HepG2 (cell line): ENCODE measurements at regions not wholly inside any gene's neighbourhood (a gene's known extent, or its start where the extent isn't known, plus 50 kb on each side); places are given as distances from the start of the nearest gene placed in this dataset.

ENCODE experiments used
- CBX5 ChIP-seq: sonication (generic); formaldehyde crosslinking; IDR thresholded peaks from 2 replicates; pipeline ENCODE4 v1.4.0; 2020; ENCODE audit warnings: missing genetic modification reagents, borderline replicate concordance
- FOXO4 ChIP-seq: sonication (generic); formaldehyde crosslinking; conservative IDR thresholded peaks from 2 replicates; pipeline ENCODE4 v1.8.1; 2023; ENCODE audit warnings: missing genetic modification reagents
- HES4 ChIP-seq: sonication (generic); formaldehyde crosslinking; IDR thresholded peaks from 2 replicates; pipeline ENCODE4 v1.9.0; 2021; ENCODE audit warnings: mild to moderate bottlenecking, missing genetic modification reagents, borderline replicate concordance
- HIC2 ChIP-seq: sonication (generic); formaldehyde crosslinking; IDR thresholded peaks from 2 replicates; pipeline ENCODE4 v1.9.0; 2022; ENCODE audit warnings: low read depth, missing genetic modification reagents
- KDM2A ChIP-seq: sonication (generic); formaldehyde crosslinking; IDR thresholded peaks from 2 replicates; pipeline ENCODE4 v1.4.0; 2020; ENCODE audit warnings: low read depth, missing genetic modification reagents, borderline replicate concordance
- NCOA1 ChIP-seq: sonication (generic); formaldehyde crosslinking; IDR thresholded peaks from 2 replicates; pipeline ENCODE4 v1.9.0; 2021; ENCODE audit warnings: missing genetic modification reagents
- NR2F1 ChIP-seq, 2 experiments: fragments of 450-650 bp in 1 of 2; formaldehyde crosslinking in 1 of 2; IDR thresholded peaks; 2 replicates each; pipeline versions ENCODE4 v1.5.0 to v1.6.1; 2016 to 2020; ENCODE audit warnings: mild to moderate bottlenecking in 1 of 2, missing compliant biosample characterization in 1 of 2, missing genetic modification reagents in 1 of 2, moderate library complexity in 1 of 2
- PHF8 ChIP-seq: sonication (generic); formaldehyde crosslinking; IDR thresholded peaks from 2 replicates; pipeline ENCODE4 v1.5.0; 2020; ENCODE audit warnings: missing genetic modification reagents
- RERE ChIP-seq: IDR thresholded peaks from 2 replicates; pipeline ENCODE4 v1.6.1; 2016; ENCODE audit warnings: low read depth, missing genetic modification reagents, missing compliant biosample characterization
- SP5 ChIP-seq: IDR thresholded peaks from 2 replicates; pipeline ENCODE4 v1.6.1; 2016; ENCODE audit warnings: low read depth, borderline replicate concordance
- UBTF ChIP-seq: sonication (generic); formaldehyde crosslinking; IDR thresholded peaks from 2 replicates; pipeline ENCODE4 v1.4.0; 2020; ENCODE audit warnings: mild to moderate bottlenecking, missing genetic modification reagents
- ZNF20 ChIP-seq: sonication (generic); formaldehyde crosslinking; IDR thresholded peaks from 2 replicates; pipeline ENCODE4 v1.4.0; 2020; ENCODE audit warnings: mild to moderate bottlenecking, moderate library complexity, missing genetic modification reagents
- ZNF430 ChIP-seq: sonication (generic); formaldehyde crosslinking; IDR thresholded peaks from 2 replicates; pipeline ENCODE4 v1.9.0; 2021; ENCODE audit warnings: mild to moderate bottlenecking, missing genetic modification reagents
- ZNF720 ChIP-seq: sonication (generic); formaldehyde crosslinking; IDR thresholded peaks from 2 replicates; pipeline ENCODE4 v1.4.0; 2020; ENCODE audit warnings: missing genetic modification reagents
- ZSCAN21 ChIP-seq: sonication (generic); formaldehyde crosslinking; IDR thresholded peaks from 2 replicates; pipeline ENCODE4 v1.8.0; 2022; ENCODE audit warnings: mild to moderate bottlenecking, missing genetic modification reagents, moderate library complexity, borderline replicate concordance
- TF ChIP-seq, protein P1 (sequence below): sonication (generic); formaldehyde crosslinking; IDR thresholded peaks from 2 replicates; pipeline ENCODE4 v1.4.0; 2020; ENCODE audit warnings: mild to moderate bottlenecking, low read depth, missing genetic modification reagents

DNA sequence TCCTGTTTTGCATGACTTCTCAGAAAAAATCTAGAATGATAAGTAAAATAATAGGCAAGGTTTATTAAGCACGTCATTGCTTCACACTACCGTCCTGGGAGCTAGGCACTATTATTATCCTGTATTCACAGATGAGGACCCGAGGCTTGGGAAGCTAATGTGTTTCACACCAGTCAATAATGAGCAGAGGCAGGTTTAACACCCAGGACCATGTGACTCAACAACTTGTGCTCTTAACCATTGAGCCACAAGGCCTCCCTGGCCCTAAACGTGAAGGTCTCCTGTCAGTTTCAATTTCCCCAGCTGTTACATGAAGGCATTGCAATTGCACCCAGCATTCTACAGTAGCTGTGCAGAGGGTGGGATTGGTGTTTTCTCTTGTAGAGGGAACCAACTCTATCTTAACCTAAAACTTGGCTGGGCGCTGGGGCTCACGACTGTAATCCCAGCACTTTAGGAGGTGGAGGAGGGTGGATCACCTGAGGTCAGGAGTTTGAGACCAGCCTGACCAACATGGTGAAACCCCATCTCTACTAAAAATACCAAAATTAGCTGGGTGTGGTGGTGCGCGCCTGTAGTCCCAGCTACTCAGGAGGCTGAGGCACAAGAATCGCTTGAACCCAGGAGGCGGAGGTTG is 191.2 kb downstream of the BCAS1 start (continued):
- TF ChIP-seq HIC2 (CRISPR knock-in tag) (no peak), ZNF720 (CRISPR knock-in tag) (no peak), NR2F1 (CRISPR knock-in tag; IDR thresholded peaks at IDR 0.05) (0 out of 4 replicates have a peak, but pooled peaks of 1 of the 2 experiments have one; percentile 8), NCOA1 (CRISPR knock-in tag) (no peak), KDM2A (peak; percentile 15; the same call in 1 of the 2 replicates), UBTF (CRISPR knock-in tag) (peak; percentile 51; the same call in 1 of the 2 replicates), SP5 (CRISPR knock-in tag) (no peak), ZSCAN21 (no peak), ZNF430 (CRISPR knock-in tag) (no peak), HES4 (CRISPR knock-in tag) (no peak), CBX5 (CRISPR knock-in tag) (0 out of 2 replicates have a peak, but pooled peaks have one; percentile 15), RERE (CRISPR knock-in tag) (no peak), FOXO4 (CRISPR knock-in tag) (no peak), ZNF20 (CRISPR knock-in tag) (no peak), PHF8 (CRISPR knock-in tag) (0 out of 2 replicates have a peak, but pooled peaks have one; percentile 16)
- TF ChIP-seq, protein P1, sequence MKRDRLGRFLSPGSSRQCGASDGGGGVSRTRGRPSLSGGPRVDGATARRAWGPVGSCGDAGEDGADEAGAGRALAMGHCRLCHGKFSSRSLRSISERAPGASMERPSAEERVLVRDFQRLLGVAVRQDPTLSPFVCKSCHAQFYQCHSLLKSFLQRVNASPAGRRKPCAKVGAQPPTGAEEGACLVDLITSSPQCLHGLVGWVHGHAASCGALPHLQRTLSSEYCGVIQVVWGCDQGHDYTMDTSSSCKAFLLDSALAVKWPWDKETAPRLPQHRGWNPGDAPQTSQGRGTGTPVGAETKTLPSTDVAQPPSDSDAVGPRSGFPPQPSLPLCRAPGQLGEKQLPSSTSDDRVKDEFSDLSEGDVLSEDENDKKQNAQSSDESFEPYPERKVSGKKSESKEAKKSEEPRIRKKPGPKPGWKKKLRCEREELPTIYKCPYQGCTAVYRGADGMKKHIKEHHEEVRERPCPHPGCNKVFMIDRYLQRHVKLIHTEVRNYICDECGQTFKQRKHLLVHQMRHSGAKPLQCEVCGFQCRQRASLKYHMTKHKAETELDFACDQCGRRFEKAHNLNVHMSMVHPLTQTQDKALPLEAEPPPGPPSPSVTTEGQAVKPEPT (CRISPR knock-in tag) = 0 out of 2 replicates have a peak, but pooled peaks have one; percentile 54
